Stimulated activated CD4-positive, alpha-beta T cell treated with anti-CD3 and anti-CD28 coated beads, Interleukin-12 subunit alpha, Interleukin-12 subunit beta, amount 100 ng/mL, for 4 hours (primary cell): ENCODE measurements at regions not wholly inside any gene's neighbourhood (a gene's known extent, or its start where the extent isn't known, plus 50 kb on each side); places are given as distances from the start of the nearest gene placed in this dataset.
"Not testable (repeated sequence)": the region's sequence is repeated elsewhere in the genome, so short reads cannot be mapped to it uniquely, and the experiment has no call there.

Experiments used
- DNase-seq: peaks from one replicate; pipeline ENCODE4 v3.0.0-alpha.2; 2020

DNA sequence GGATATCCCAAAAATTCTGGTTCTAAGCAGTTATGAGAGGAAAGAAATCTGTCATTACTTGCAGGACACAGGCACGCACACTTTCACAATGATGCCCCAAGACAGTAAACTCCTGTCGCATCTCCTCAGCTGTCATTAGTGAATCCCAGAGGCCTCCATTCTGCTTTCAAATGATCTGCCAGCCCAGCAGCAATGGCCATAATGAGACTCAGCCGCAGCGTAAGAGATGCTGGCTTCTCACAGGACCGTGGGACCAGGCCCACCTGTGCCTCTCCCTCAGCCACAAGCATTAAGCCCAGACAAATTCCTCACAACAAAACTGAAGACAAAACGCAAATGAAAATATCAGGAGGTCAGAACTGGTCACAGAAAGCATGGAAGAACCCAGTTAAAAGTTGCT is 98.0 kb upstream of the VLDLR start:
- DNase-seq = no peak

DNA sequence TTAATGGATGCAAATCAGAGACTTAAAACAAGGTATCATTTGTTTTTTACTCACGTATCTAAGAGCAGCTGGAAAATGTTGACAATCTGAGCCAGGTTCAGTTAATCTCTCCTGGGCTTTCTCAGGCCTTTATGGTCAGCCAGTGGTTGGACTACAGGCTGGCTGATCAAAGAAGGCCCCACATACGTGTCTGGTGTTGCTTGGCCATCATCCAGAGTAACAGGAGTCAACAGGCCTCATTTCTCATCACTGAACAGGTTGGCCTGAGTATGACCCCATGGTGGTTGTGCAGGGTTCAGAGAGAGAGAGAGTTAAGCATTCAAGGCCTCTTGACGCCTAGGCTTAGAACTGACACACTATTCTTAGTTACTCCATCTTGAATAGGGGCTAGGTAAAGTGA is 97.0 kb upstream of the VLDLR start:
- no peak for DNase-seq

DNA sequence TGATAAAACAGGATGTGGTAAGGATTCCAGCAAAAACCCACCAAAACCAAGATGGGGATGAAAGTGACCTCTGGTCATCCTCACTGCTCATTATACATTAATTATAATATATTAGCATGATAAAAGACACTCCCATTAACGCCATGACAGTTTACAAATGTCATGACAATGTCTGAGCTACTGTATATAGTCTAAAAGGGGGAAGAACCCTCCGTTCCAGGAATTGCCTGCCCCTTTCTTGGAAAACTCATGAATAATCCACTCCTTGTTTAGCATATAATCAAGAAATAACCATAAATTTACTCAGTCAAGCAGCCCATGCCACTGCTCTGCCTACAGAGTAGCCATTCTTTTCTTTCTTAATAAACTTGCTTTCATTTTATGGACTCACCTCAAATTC is 96.4 kb upstream of the VLDLR start:
- no peak for DNase-seq

DNA sequence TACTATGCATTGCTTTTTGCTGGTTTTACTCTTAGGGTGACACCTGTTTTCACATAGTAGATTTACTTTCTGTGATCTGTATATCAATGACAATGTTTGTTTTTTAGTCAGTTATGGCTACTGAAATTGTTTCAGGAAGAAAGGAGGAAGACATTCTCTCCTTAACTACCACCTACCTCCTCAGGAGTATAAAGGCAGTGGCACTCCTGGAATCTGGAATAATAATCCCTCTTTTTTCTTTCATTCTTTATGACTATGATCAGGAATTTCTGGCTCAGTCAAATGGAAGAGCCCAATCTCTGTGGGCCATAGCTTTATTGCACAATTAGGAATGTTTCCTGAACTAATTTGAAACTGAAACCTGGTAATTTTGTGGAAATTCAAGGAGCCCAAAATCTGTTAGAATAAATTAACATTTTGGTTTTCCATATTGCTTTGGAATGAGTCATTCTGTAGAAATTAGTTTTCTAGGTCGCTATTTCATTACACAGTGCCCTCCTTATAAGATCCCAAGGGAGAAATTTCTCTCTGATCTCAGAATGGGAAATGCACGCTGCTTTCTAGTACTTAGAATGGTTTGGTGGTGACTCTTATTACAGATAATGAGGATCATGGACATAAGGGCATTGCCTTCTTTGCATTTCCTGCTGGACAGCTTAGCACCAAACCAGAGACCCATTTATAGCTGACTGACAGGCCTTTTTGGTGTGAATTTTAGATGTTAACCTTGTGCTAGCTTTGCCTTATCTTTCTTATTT is 95.3 kb upstream of the VLDLR start:
- no peak for DNase-seq

DNA sequence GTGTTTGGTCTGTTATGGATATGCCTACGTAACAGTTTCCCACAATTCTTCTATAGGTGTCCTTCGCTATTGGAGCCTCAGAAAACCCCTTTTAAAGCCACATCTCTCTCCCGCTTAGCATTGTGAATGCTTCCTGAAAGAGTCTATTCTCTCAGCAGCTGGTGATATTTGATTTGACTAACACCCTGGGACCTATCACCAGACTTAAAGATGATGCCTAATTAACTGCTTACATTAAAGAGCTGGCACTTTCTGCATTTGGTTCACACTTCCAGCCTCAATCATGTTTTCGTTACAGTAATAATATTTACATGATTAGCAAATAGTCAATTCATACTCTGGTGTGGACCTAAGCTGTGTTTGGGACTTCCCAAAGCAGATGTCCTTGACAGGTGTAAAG is 90.1 kb upstream of the VLDLR start:
- no peak for DNase-seq

DNA sequence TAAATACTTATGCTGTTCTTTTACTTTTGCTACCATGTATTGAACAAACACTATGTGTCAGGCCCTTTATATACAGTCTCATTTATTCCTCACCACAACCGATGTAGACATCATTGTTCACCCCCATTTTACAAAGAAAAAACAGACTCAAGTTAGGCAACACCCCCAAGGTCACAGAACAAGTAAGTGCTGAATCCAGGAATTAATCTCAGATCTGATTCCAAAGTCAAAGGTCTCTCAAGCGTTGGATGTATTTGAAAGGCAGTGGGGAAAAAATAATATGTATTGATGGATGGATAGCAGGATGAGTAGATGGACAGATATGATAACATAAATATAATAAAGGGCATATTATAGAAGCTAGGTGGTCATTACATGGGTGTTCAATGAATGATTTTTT is 85.1 kb upstream of the VLDLR start:
- DNase-seq = no peak

DNA sequence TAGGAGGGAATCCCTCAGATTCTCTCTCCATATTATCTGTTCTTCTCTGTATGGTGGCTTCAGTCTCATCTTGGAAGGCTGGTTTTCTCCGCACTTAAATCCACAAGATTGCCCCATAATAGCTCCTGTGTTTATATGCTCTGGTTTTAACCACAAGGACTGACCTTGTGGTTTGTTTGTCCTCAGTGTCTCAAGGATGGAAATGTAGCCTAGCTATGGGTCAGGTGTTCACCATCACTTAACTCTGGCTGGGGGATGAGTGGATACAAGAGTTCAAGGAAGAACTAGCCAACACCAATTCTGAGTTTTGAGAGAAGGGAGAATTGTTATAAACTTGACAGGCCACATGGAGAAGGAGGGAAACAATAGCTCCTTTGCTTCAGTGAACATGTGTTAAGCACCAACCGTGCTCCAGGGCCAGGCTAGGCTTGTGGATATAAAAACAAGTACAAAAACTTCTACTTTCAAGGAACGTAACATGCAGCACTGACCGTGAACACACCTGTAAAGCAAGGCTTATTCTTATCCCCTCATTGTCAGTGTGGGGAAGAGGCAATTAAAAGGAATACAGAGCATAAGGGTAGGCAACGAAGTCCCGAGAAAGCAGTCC is 75.6 kb upstream of the VLDLR start:
- no peak for DNase-seq

DNA sequence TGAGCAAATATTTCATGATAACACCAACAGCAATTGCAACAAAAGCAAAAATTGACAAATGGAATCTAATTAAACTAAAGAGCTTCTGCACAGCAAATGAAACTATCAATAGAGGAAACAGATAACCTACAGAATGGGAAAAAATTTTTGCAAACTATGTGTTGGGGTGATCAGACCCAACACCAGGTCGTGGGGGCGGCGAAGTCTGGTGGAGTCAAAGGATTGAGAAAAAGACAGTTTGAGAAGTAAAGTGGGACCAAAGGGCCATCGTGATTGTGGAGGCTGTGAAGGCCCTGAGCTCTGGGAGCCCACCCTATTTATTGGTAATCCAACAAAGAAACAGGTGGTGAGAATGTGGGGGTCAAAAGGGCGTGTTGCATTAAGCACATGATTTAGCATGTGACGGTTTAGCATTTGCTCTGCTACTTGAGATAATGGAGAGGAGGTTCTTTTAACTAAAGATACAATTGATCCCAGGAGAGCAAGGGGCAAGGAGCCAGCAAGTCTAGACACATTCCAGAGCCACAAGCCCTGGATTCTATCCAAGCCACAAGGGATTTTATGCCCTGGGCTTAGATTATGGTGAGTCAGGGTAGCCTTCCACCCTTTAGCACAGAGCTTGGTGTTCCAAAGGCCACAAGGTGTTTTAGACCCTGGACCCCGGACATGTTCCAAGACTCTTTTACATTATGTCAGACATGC is 65.5 kb upstream of the VLDLR start:
- DNase-seq = not testable (repeated sequence)

DNA sequence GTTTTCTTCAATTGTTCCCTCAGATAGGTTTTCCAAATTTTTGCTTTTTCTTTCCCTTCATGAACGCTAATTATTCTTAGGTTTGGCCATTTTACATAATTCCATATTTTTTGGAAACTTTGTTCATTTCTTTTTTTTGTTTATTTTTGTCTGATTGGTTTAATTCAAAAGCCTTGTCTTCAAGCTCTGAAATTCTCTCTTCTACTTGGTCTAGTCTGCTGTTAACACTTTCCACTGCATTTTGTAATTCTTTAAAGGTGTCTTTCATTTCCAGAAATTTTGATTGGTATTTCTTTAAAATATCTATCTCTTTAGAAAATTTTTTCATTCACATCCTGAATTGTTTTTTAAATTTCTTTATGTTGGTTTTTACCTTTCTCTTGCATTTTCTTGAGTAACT is 63.9 kb upstream of the VLDLR start:
- no peak for DNase-seq

DNA sequence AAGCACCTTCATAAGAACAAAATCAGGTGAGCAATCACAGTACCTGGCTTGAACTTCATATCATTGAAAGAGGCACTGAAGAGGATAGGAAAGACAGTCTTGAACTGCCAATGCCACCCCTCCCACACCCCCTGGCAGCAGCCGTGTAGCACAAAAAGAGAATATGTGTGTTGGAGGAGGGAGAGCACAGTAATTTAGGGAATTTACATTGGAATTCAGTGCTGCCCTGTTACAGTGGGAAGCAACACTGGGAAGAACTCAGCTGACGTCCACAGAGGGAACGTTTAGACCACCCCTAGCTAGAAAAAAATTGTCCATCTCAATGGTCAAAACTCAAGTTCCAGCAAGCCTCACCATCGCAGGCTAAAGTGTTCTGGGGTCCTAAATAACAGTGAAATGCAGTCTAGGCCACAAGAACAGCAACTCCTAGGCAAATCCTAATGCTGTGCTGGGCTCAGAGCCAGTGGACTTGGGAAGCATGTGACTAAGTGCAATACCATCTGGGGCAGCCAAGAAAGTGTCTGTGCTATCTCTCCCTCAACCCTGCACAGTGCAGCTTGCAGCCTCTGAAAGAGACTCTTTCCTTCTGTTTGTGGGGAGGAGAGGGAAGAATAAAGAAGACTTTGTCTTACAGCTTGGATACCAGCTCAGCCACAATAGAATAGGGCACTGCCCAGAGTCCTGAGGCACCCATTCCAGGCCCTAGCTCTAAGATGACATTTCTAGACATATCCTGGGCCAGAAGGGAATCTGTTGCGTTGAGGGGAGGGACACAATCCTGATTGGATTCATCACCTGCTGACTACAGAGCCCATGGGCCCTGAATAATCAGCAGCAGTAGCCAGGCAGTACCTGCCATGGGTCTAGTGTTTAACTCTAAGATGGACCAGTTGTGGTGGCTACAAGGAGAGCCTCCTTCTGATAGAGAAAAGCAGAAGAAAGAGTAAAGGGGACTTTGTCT is 62.1 kb upstream of the VLDLR start:
- DNase-seq = no peak

DNA sequence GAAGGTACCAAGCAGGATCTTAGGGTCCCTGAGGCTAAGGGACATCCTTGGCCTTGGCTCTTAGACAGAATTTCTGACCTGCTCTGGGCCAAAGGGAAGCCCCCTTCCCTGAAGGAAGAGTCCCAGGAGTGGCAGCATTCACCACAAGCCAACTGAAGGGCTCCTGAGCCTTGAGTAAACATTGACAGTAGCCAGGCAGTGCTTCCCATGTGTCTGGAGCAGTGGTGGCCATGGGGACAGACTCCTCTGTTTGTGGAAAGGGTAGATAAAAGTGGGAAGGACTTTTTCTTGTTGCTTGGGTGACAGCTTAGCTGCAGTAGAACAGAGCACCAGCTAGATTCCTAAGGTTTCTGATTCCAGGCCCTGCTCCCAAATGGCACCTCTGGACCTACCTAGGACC is 61.4 kb upstream of the VLDLR start:
- no peak for DNase-seq

DNA sequence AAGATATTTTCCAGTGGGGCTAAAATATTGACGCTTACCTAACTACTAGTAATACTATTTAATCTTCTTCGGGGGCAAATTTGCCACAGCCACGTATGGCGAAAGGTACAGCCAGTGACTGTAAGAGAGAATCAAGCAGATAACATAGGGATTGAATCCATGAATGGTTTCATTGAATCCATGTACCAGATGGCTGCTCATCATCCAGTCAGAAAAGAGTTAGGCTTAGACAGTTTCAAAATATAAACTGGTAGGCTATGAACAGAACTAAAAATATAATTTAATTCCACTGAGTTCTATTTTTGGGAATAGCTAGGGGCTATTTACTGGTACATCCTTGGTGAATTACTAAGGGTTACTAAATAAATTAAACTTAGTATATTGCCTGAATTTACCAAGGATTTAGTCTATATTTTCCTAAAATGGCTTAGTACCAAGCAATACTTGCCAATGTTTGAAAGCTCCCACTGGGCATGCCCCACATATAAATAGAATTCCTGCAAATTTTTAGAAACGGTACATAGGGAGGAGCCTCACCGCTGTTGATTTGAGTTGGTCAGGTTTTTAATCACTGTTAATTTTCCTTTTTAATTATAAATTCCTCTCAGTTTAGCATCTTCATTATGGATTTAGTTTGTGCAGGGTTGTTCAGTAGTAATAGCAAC is 55.8 kb upstream of the VLDLR start:
- DNase-seq = no peak

DNA sequence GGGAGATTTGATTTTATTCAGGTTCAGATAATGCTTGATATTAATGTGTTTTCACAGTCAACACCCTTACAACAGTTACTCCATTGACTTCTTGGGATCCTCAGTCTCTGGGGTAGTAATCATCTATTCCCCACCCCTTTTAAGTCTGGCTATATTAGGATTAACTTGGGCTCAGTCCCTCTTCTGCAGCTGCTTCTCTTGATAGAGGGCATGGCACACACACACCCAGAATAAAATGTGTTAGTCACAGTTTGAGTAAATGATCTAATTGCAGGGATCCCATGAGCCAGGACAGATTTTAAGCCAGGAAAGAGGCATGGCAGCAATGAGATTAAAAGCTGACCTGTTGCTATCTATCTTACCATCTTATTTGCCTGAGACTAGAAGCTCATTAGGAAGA is 53.7 kb upstream of the VLDLR start:
- no peak for DNase-seq

DNA sequence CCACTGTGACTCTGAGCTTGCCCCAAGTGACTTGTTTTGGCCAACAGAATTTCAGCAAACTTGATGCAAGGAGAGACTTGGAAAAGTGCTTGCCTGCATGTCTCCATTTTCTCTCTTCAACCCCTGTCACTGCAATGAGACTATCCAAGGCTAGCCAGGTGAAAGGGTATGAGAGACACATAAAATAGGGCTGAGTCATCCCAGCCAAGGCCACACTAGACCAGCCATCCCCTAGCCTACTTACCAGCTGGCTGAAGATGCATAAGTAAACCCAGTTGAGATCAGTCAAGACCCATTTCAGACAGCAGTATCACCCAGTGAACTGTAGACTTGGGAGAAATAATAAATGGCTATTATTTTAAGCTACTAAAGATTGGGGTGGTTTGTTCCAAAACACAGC is 52.9 kb upstream of the VLDLR start:
- DNase-seq = no peak

DNA sequence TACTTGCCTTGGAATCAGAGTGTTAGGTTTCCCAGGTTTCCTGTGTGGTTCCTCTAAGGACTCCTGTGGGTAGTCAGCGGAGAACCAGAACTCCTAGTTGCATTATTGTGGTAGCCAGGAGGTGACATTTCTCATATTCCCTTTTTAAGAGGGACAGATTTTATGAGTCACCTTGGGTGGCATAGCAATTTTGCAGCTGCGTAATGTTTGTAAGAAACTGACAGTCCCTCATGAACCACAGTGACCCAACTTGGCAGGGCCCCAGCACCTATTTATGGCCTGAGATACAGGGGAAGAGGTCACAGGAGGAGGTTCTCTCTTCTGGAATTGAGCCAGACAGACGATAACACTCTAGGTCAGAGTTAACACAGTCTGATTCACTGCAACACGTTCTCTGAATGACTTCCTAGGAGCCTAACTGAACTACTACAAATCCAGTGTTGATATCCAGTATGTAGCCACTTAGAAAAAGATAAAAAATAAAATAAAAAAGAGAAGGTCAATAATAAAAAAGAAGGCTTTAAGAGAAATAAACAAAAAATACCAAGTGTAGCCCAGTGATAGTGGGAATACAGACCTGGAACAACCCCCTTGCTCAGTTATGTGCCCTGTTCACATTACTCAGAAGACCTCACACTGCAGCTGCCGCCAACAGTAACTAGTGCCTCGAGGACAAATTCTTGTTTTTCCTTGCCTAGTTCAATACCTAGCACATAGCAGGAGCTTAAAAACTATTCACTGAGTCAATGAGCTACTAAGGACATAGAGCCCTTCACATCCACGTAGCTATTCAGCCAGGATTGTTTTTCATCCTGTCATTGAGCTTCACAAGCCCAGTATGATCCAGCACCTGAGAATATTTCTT is 50.7 kb upstream of the VLDLR start:
- peak; percentile 1 for DNase-seq
